ENCODE measurements at regions not wholly inside any gene's neighbourhood (a gene's known extent, or its start where the extent isn't known, plus 50 kb on each side); places are given as distances from the start of the nearest gene placed in this dataset.
"Not testable (repeated sequence)": the region's sequence is repeated elsewhere in the genome, so short reads cannot be mapped to it uniquely, and the experiment has no call there.

GRCh38 chr5:38615042-38615441 lies 58.6 kb upstream of the LIFR start:
- no peak for TF ChIP-seq CTCF (IDR thresholded peaks at IDR 0.05; ENCODE audit: low read depth, low read length, missing control alignments)
- DNase-seq (ENCODE audit: low read depth), result no peak
- H3K4me3 ChIP-seq (ENCODE audit: low read depth, low read length), result no peak overlapping the region

- H3K4me3 ChIP-seq (ENCODE audit: low read depth, low read length), result no peak overlapping the region
- no peak for DNase-seq (ENCODE audit: low read depth)
- TF ChIP-seq CTCF (IDR thresholded peaks at IDR 0.05; ENCODE audit: low read depth, low read length, missing control alignments), result no peak
Observed at GRCh38 chr5:38615981-38616451, 59.6 kb upstream of the LIFR start.

- TF ChIP-seq CTCF (IDR thresholded peaks at IDR 0.05; ENCODE audit: low read depth, low read length, missing control alignments), result no peak
- H3K4me3 ChIP-seq (ENCODE audit: low read depth, low read length), result no peak overlapping the region
- no peak for DNase-seq (ENCODE audit: low read depth)
Observed at GRCh38 chr5:38618154-38618553, 61.7 kb upstream of the LIFR start.

GRCh38 chr5:38621331-38621730 lies 64.9 kb upstream of the LIFR start:
- TF ChIP-seq CTCF (IDR thresholded peaks at IDR 0.05; ENCODE audit: low read depth, low read length, missing control alignments), result no peak
- DNase-seq (ENCODE audit: low read depth), result no peak
- no peak overlapping the region for H3K4me3 ChIP-seq (ENCODE audit: low read depth, low read length)

GRCh38 chr5:38621840-38622437 lies 65.5 kb upstream of the LIFR start:
- H3K4me3 ChIP-seq (ENCODE audit: low read depth, low read length), result no peak overlapping the region
- DNase-seq (ENCODE audit: low read depth), result no peak
- no peak for TF ChIP-seq CTCF (IDR thresholded peaks at IDR 0.05; ENCODE audit: low read depth, low read length, missing control alignments)

GRCh38 chr5:38622723-38623129 lies 66.3 kb upstream of the LIFR start:
- TF ChIP-seq CTCF (IDR thresholded peaks at IDR 0.05; ENCODE audit: low read depth, low read length, missing control alignments), result no peak
- DNase-seq (ENCODE audit: low read depth), result no peak

GRCh38 chr5:38624541-38624940 lies 68.1 kb upstream of the LIFR start:
- DNase-seq (ENCODE audit: low read depth), result not testable (repeated sequence)

More at GRCh38 chr5:38622723-38623129, 66.3 kb upstream of the LIFR start:
- no peak overlapping the region for H3K4me3 ChIP-seq (ENCODE audit: low read depth, low read length)

GRCh38 chr5:38631376-38631775 lies 74.9 kb upstream of the LIFR start:
- not testable (repeated sequence) for H3K4me3 ChIP-seq (ENCODE audit: low read depth, low read length); DNase-seq (ENCODE audit: low read depth)

More at GRCh38 chr5:38624541-38624940, 68.1 kb upstream of the LIFR start:
- H3K4me3 ChIP-seq (ENCODE audit: low read depth, low read length), result not testable (repeated sequence)

All from GM12864 (cell line).